MCF 10A (cell line): ENCODE measurements at regions not wholly inside any gene's neighbourhood (a gene's known extent, or its start where the extent isn't known, plus 50 kb on each side); places are given as distances from the start of the nearest gene placed in this dataset.

ENCODE experiments used
- BruUV-seq: library from RNA; stranded (reverse); fragments of 400-500 nt; replicated peaks from 2 replicates; lab custom pipeline; 2021; lab: Mats Ljungman, UMichigan
- CTCF ChIA-PET: fragments of 300-600 bp; sonication (Branson Sonifier 250); formaldehyde crosslinking; extraction: SDS; loops from one replicate; lab custom pipeline; 2021; ENCODE audit warnings: antibody characterized with exemption, inconsistent platforms; lab: Yijun Ruan, JAX
- POLR2A ChIA-PET: fragments of 300-600, 350-650 bp; sonication (Branson Sonifier 250); formaldehyde crosslinking; extraction: SDS; loops from one replicate; lab custom pipeline; 2020; ENCODE audit warnings: antibody characterized with exemption, inconsistent platforms; lab: Yijun Ruan, JAX
- DNase-seq: peaks from one replicate; pipeline ENCODE4 v3.0.0-alpha.2; 2018; ENCODE audit not compliant: unreplicated experiment
- H3K27ac Mint-ChIP-seq: one replicate; pipeline ENCODE4 v1.8.0; 2022; ENCODE audit warnings: mild to moderate bottlenecking, low read depth, mixed read lengths; ENCODE audit not compliant: unreplicated experiment
- H3K27me3 Mint-ChIP-seq: one replicate; pipeline ENCODE4 v1.8.0; 2022; ENCODE audit warnings: mixed read lengths; ENCODE audit not compliant: insufficient read depth, unreplicated experiment
- H3K36me3 Mint-ChIP-seq: one replicate; pipeline ENCODE4 v1.8.0; 2022; ENCODE audit warnings: mild to moderate bottlenecking, moderate library complexity, mixed read lengths; ENCODE audit not compliant: insufficient read depth, unreplicated experiment
- H3K4me1 Mint-ChIP-seq: one replicate; pipeline ENCODE4 v1.8.0; 2022; ENCODE audit warnings: mixed read lengths; ENCODE audit not compliant: insufficient read depth, unreplicated experiment
- H3K4me3 Mint-ChIP-seq: one replicate; pipeline ENCODE4 v1.8.0; 2022; ENCODE audit warnings: mild to moderate bottlenecking, moderate library complexity, mixed read lengths; ENCODE audit not compliant: unreplicated experiment
- H3K9me3 Mint-ChIP-seq: one replicate; pipeline ENCODE4 v1.8.0; 2022; ENCODE audit warnings: mixed read lengths; ENCODE audit not compliant: unreplicated experiment
- CTCF ChIP-seq: fragments of 200-600 bp; IDR thresholded peaks from one replicate; pipeline ENCODE4 v1.8.0; 2022; ENCODE audit warnings: antibody characterized with exemption, mild to moderate bottlenecking; ENCODE audit not compliant: unreplicated experiment
- intact Hi-C: fragments of 100-400 bp; cut with micrococcal nuclease; formaldehyde crosslinking; loops from 2 replicates; pipeline ENCODE4 v1.14.1; 2022

- POLR2A ChIA-PET = no interaction called here
- intact Hi-C loops = no loop called here
- no peaks in the 10 kb centered on the region for H3K27me3 Mint-ChIP-seq
- H3K4me1 Mint-ChIP-seq = no peaks in the 10 kb centered on the region
- no peak for TF ChIP-seq CTCF
- BruUV-seq = no TSS peak
- H3K27ac Mint-ChIP-seq = no peak overlapping the region
- DNase-seq = no peak
- CTCF ChIA-PET = no interaction called here
- no peaks in the 10 kb centered on the region for H3K36me3 Mint-ChIP-seq
- no peaks in the 10 kb centered on the region for H3K9me3 Mint-ChIP-seq
- H3K4me3 Mint-ChIP-seq = no peak overlapping the region
Observed at GRCh38 chr13:84668637-84669036, 786.4 kb upstream of the SLITRK1 start.

- POLR2A ChIA-PET = no interaction called here
- intact Hi-C loops = no loop called here
- CTCF ChIA-PET = no interaction called here
Observed at GRCh38 chr13:84662491-84662890, 780.2 kb upstream of the SLITRK1 start.

GRCh38 chr13:84661718-84662117, 779.4 kb upstream of the SLITRK1 start:
- TF ChIP-seq CTCF = no peak
- CTCF ChIA-PET = no interaction called here
- Mint-ChIP-seq H3K9me3 (no peaks in the 10 kb centered on the region), H3K4me3 (no peak overlapping the region), H3K27me3 (no peaks in the 10 kb centered on the region), H3K36me3 (no peaks in the 10 kb centered on the region), H3K4me1 (peaks cover 5% of the 10 kb centered on the region), H3K27ac (no peak overlapping the region)
- no TSS peak for BruUV-seq
- DNase-seq = no peak
- POLR2A ChIA-PET = no interaction called here
- intact Hi-C loops = no loop called here

More at GRCh38 chr13:84662491-84662890, 780.2 kb upstream of the SLITRK1 start:
- Mint-ChIP-seq H3K27ac (no peak overlapping the region), H3K27me3 (no peaks in the 10 kb centered on the region), H3K4me3 (no peak overlapping the region), H3K9me3 (no peaks in the 10 kb centered on the region), H3K36me3 (no peaks in the 10 kb centered on the region), H3K4me1 (peaks cover 5% of the 10 kb centered on the region)
- DNase-seq = no peak
- no TSS peak for BruUV-seq
- TF ChIP-seq CTCF = no peak

GRCh38 chr13:84659359-84659661, 777.0 kb upstream of the SLITRK1 start:
- POLR2A ChIA-PET = no interaction called here
- no peak overlapping the region for H3K27ac Mint-ChIP-seq
- H3K4me1 Mint-ChIP-seq = peaks cover 5% of the 10 kb centered on the region
- TF ChIP-seq CTCF = no peak
- H3K4me3 Mint-ChIP-seq = no peak overlapping the region
- intact Hi-C loops = no loop called here
- BruUV-seq = no TSS peak
- no peaks in the 10 kb centered on the region for H3K36me3 Mint-ChIP-seq
- CTCF ChIA-PET = interaction anchor here (0.6 kb wide), 1 partner anchor 501 kb away, joined by 3 read pairs; no protein-coding TSS in a partner anchor
- H3K27me3 Mint-ChIP-seq = no peaks in the 10 kb centered on the region
- H3K9me3 Mint-ChIP-seq = no peaks in the 10 kb centered on the region
- no peak for DNase-seq
